ENCODE measurements at regions not wholly inside any gene's neighbourhood (a gene's known extent, or its start where the extent isn't known, plus 50 kb on each side); places are given as distances from the start of the nearest gene placed in this dataset.

- TF ChIP-seq CTCF (IDR thresholded peaks at IDR 0.05) = no peak
- no peak for TF ChIP-seq POLR2A (IDR thresholded peaks at IDR 0.05)
Observed at GRCh38 chr4:59102311-59102710, 1992.1 kb upstream of the IGFBP7 start.

All from Peyer's patch (tissue), 4 donors.